Hematopoietic multipotent progenitor cell treated with erythropoietin and hydrocortisone succinate and interleukin-3 and kit ligand, for 8 days (in vitro differentiated cells): ENCODE measurements at regions not wholly inside any gene's neighbourhood (a gene's known extent, or its start where the extent isn't known, plus 50 kb on each side); places are given as distances from the start of the nearest gene placed in this dataset.
"Not testable (repeated sequence)": the region's sequence is repeated elsewhere in the genome, so short reads cannot be mapped to it uniquely, and the experiment has no call there.

Experiments
- DNase-seq: peaks from one replicate; pipeline ENCODE4 v3.0.0-alpha.2; 2015

GRCh38 chr4:85106805-85107336 is 140.4 kb upstream of the WDFY3 start:
- no peak for DNase-seq

GRCh38 chr4:85107553-85107952 is 141.1 kb upstream of the WDFY3 start:
- DNase-seq: no peak

- no peak for DNase-seq
Observed at GRCh38 chr4:85113706-85114105, 147.2 kb upstream of the WDFY3 start.

GRCh38 chr4:85114526-85114925 is 148.0 kb upstream of the WDFY3 start:
- no peak for DNase-seq

- DNase-seq: no peak
Observed at GRCh38 chr4:85116008-85116407, 149.5 kb upstream of the WDFY3 start.

GRCh38 chr4:85125688-85126087 is 159.2 kb upstream of the WDFY3 start:
- DNase-seq: no peak

GRCh38 chr4:85126991-85127591 is 160.6 kb upstream of the WDFY3 start:
- DNase-seq: no peak

GRCh38 chr4:85127653-85128052 is 161.2 kb upstream of the WDFY3 start:
- DNase-seq: peak; percentile 24

GRCh38 chr4:85128246-85129204 is 162.0 kb upstream of the WDFY3 start:
- no peak for DNase-seq

- DNase-seq: not testable (repeated sequence)
Observed at GRCh38 chr4:85129354-85130125, 163.1 kb upstream of the WDFY3 start.

- DNase-seq: no peak
Observed at GRCh38 chr4:85132117-85132516, 165.6 kb upstream of the WDFY3 start.

- DNase-seq: no peak
Observed at GRCh38 chr4:85132570-85132969, 166.1 kb upstream of the WDFY3 start.

- not testable (repeated sequence) for DNase-seq
Observed at GRCh38 chr4:85139749-85140148, 173.3 kb upstream of the WDFY3 start.

GRCh38 chr4:85142451-85142850 is 176.0 kb upstream of the WDFY3 start:
- no peak for DNase-seq

GRCh38 chr4:85147481-85148076 is 181.1 kb upstream of the WDFY3 start:
- peak; percentile 63 for DNase-seq

GRCh38 chr4:85149676-85150075 is 183.2 kb upstream of the WDFY3 start:
- DNase-seq: no peak

- no peak for DNase-seq
Observed at GRCh38 chr4:85151371-85151770, 184.9 kb upstream of the WDFY3 start.

GRCh38 chr4:85151786-85152185 is 185.3 kb upstream of the WDFY3 start:
- DNase-seq: no peak

GRCh38 chr4:85152480-85152879 is 186.0 kb upstream of the WDFY3 start:
- no peak for DNase-seq

GRCh38 chr4:85153221-85153620 is 186.7 kb upstream of the WDFY3 start:
- DNase-seq: no peak

- DNase-seq: no peak
Observed at GRCh38 chr4:85154591-85154990, 188.1 kb upstream of the WDFY3 start.

GRCh38 chr4:85165808-85166207 is 199.3 kb upstream of the WDFY3 start:
- DNase-seq: no peak

- no peak for DNase-seq
Observed at GRCh38 chr4:85166318-85166717, 199.8 kb upstream of the WDFY3 start.
